Endodermal cell (in vitro differentiated cells): ENCODE measurements at regions not wholly inside any gene's neighbourhood (a gene's known extent, or its start where the extent isn't known, plus 50 kb on each side); places are given as distances from the start of the nearest gene placed in this dataset.
"Not testable (repeated sequence)": the region's sequence is repeated elsewhere in the genome, so short reads cannot be mapped to it uniquely, and the experiment has no call there.

ENCODE experiments used
- DNase-seq: peaks from one replicate; pipeline ENCODE4 v3.0.0-alpha.2; 2017
- H3K27ac ChIP-seq: 2 replicates; pipeline ENCODE4 v1.5.1; 2013; ENCODE audit warnings: mild to moderate bottlenecking, low read depth, low read length, moderate library complexity
- H3K27me3 ChIP-seq: 2 replicates; pipeline ENCODE4 v1.6.1; 2013; ENCODE audit warnings: mild to moderate bottlenecking, low read length, moderate library complexity; ENCODE audit not compliant: insufficient read depth, control insufficient read depth, poor library complexity, severe bottlenecking
- H3K36me3 ChIP-seq: 2 replicates; pipeline ENCODE4 v1.7.0; 2013; ENCODE audit warnings: mild to moderate bottlenecking, low read length, moderate library complexity; ENCODE audit not compliant: control insufficient read depth, insufficient read depth
- H3K4me1 ChIP-seq: one replicate; pipeline ENCODE4 v1.7.0; 2013; ENCODE audit warnings: low read length; ENCODE audit not compliant: control insufficient read depth, insufficient read depth
- H3K4me3 ChIP-seq: 2 replicates; pipeline ENCODE4 v1.5.1; 2013; ENCODE audit warnings: mild to moderate bottlenecking, low read length, moderate library complexity
- H3K9ac ChIP-seq: 2 replicates; pipeline ENCODE4 v1.6.1; 2013; ENCODE audit warnings: mild to moderate bottlenecking, low read length, moderate library complexity; ENCODE audit not compliant: poor library complexity, severe bottlenecking; ENCODE audit errors: extremely low read depth
- H3K9me3 ChIP-seq: 2 replicates; pipeline ENCODE4 v1.6.1; 2013; ENCODE audit warnings: mild to moderate bottlenecking, low read length, moderate library complexity; ENCODE audit not compliant: control insufficient read depth
- H3K27ac Mint-ChIP-seq: 2 replicates; pipeline ENCODE4 v1.8.0; 2020; ENCODE audit warnings: mixed read lengths
- H3K27me3 Mint-ChIP-seq: 2 replicates; pipeline ENCODE4 v1.8.0; 2021; ENCODE audit warnings: mild to moderate bottlenecking, mixed read lengths; ENCODE audit not compliant: insufficient read depth
- H3K36me3 Mint-ChIP-seq: 2 replicates; pipeline ENCODE4 v1.8.0; 2020; ENCODE audit warnings: low read depth, mixed read lengths
- H3K4me1 Mint-ChIP-seq: 2 replicates; pipeline ENCODE4 v1.8.0; 2020; ENCODE audit warnings: mixed read lengths
- H3K4me3 Mint-ChIP-seq: 2 replicates; pipeline ENCODE4 v1.8.0; 2020; ENCODE audit warnings: mild to moderate bottlenecking, moderate library complexity, mixed read lengths
- H3K9me3 Mint-ChIP-seq: 2 replicates; pipeline ENCODE4 v1.8.0; 2020; ENCODE audit warnings: mild to moderate bottlenecking, mixed read lengths
- WGBS, 2 experiments: methylation state at CpG; one replicate each; pipeline versions ENCODE4 v1.1.5 to v1.1.7; 2013; ENCODE audit warnings: missing lambda C conversion rate in 2 of 2, mixed read lengths in 1 of 2; ENCODE audit not compliant: insufficient coverage in 1 of 2, insufficient read length in 1 of 2; 5-methylcytosine and 5-hydroxymethylcytosine counted together
- TF ChIP-seq, protein P1 (sequence below): fragments of 200-600 bp; sonication (generic); conservative IDR thresholded peaks from 2 replicates; pipeline ENCODE4 v1.5.0; 2021; ENCODE audit warnings: antibody characterized with exemption, mild to moderate bottlenecking

DNA sequence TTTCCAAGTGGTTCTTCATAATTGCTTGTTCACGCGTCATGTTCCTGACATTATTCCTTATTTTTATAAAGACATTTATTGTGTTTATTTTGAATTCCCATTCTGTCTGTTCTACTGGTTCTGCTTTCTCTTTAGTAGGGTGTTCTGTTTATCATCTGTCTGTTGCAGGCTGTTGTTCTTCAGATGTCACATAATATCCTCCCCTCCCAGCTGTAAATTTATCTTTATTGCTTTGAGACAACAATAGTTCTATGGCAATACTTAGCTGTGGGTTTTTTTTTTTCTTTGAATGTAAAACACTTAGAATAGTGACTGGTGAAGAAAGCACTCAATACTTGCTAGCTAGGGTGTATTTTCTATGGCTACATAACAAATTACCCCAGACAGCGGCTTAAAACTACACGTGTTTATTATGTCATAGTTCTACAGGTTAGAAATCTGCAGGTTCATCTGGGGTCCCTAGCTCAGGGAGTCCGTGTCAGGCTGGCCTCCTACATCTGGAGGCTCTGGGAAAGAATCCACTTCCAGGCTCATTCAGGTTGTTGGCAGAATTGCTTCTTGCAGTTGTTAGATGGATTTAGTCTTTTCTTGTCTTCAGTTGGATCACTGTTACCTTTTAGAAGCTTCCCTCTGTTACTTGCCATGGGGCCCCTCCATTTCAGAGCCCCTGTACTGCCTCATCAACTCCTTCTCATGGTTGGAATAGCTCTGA lies 63.4 kb upstream of the ENPEP start:
- no peak for DNase-seq
- H3K4me3 Mint-ChIP-seq, result no peak overlapping the region
- no peak overlapping the region for H3K27ac Mint-ChIP-seq
- Histone ChIP-seq H3K27me3 (no peaks in the 10 kb centered on the region), H3K9me3 (peaks cover 24% of the 10 kb centered on the region), H3K4me1 (no peaks in the 10 kb centered on the region), H3K27ac (no peak overlapping the region), H3K36me3 (peaks cover 4% of the 10 kb centered on the region), H3K4me3 (peak overlapping the region; percentile 8), H3K9ac (no peak overlapping the region)
- peaks cover 42% of the 10 kb centered on the region for H3K9me3 Mint-ChIP-seq
- H3K27me3 Mint-ChIP-seq, result peaks cover 18% of the 10 kb centered on the region
- TF ChIP-seq, protein P1, sequence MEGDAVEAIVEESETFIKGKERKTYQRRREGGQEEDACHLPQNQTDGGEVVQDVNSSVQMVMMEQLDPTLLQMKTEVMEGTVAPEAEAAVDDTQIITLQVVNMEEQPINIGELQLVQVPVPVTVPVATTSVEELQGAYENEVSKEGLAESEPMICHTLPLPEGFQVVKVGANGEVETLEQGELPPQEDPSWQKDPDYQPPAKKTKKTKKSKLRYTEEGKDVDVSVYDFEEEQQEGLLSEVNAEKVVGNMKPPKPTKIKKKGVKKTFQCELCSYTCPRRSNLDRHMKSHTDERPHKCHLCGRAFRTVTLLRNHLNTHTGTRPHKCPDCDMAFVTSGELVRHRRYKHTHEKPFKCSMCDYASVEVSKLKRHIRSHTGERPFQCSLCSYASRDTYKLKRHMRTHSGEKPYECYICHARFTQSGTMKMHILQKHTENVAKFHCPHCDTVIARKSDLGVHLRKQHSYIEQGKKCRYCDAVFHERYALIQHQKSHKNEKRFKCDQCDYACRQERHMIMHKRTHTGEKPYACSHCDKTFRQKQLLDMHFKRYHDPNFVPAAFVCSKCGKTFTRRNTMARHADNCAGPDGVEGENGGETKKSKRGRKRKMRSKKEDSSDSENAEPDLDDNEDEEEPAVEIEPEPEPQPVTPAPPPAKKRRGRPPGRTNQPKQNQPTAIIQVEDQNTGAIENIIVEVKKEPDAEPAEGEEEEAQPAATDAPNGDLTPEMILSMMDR, result no peak
- no peaks in the 10 kb centered on the region for H3K36me3 Mint-ChIP-seq
- 73 to 83% methylated on average over 2 to 3 of the region's 5 CpGs for WGBS, 2 experiments
- peaks cover 21% of the 10 kb centered on the region for H3K4me1 Mint-ChIP-seq

DNA sequence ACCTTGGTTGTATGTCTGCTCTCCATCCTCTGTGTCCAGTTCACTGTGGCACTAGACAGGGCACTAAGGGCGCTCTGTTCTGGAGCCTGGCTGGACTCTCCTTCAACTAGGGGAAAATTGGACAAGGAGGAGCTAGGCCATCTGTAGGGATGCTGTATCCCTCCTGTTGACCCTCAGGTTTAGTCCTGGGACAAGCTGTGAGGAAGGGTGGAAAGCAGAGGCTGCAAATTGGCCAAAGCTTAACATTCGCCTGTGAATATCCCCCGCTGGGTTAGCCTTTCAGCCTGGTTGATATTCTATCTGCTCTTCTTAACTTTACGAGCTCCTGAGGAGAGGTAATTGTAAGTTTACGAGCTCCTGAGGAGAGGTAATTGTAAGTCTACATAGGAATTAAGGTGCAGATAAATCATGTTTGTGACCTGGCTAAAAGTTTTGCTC lies 64.4 kb upstream of the ENPEP start:
- WGBS, 2 experiments, result 11 to 29% methylated on average over 2 to 5 of the region's 5 CpGs
- no peak overlapping the region for H3K4me3 ChIP-seq

DNA sequence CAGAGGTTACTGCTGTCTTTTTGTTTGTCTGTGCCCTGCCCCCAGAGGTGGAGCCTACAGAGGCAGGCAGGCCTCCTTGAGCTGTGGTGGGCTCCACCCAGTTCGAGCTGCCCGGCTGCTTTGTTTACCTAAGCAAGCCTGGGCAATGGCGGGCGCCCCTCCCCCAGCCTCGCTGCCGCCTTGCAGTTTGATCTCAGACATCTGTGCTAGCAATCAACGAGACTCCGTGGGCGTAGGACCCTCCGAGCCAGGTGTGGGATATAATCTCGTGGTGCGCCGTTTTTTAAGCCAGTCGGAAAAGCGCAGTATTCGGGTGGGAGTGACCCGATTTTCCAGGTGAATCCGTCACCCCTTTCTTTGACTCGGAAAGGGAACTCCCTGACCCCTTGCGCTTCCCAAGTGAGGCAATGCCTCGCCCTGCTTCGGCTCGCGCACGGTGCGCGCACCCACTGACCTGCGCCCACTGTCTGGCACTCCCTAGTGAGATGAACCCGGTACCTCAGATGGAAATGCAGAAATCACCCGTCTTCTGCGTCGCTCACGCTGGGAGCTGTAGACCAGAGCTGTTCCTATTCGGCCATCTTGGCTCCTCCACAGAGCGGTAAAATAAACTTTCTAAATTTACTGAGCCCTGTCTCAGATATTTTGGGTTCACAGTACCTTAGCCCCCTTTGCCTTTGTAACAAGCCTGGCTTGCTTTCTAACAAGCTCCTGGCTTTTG lies 64.9 kb upstream of the ENPEP start:
- not testable (repeated sequence) for H3K4me3 ChIP-seq

More for the DNA sequence above, 64.4 kb upstream of the ENPEP start:
- no peaks in the 10 kb centered on the region for H3K36me3 Mint-ChIP-seq
- Histone ChIP-seq H3K36me3 (peaks cover 4% of the 10 kb centered on the region), H3K9ac (no peak overlapping the region), H3K27ac (peak overlapping the region; percentile 62), H3K9me3 (peaks cover 24% of the 10 kb centered on the region), H3K4me1 (no peaks in the 10 kb centered on the region), H3K27me3 (no peaks in the 10 kb centered on the region)
- H3K27ac Mint-ChIP-seq, result peak overlapping the region; percentile 84
- TF ChIP-seq, protein P1, result no peak
- peaks cover 18% of the 10 kb centered on the region for H3K27me3 Mint-ChIP-seq
- peak overlapping the region; percentile 54 for H3K4me3 Mint-ChIP-seq
- peaks cover 39% of the 10 kb centered on the region for H3K9me3 Mint-ChIP-seq
- peaks cover 21% of the 10 kb centered on the region for H3K4me1 Mint-ChIP-seq
- peak; percentile 93 for DNase-seq

More for the DNA sequence above, 64.9 kb upstream of the ENPEP start:
- H3K9me3 ChIP-seq, result peaks cover 24% of the 10 kb centered on the region
- peak overlapping the region; percentile 62 for H3K27ac ChIP-seq
- H3K27me3 ChIP-seq, H3K36me3 Mint-ChIP-seq, H3K4me1 ChIP-seq, H3K9ac ChIP-seq, H3K36me3 ChIP-seq, DNase-seq: not testable (repeated sequence)
- Mint-ChIP-seq H3K9me3 (peaks cover 39% of the 10 kb centered on the region), H3K27me3 (peaks cover 18% of the 10 kb centered on the region), H3K4me1 (peaks cover 21% of the 10 kb centered on the region), H3K27ac (peak overlapping the region; percentile 88), H3K4me3 (peak overlapping the region; percentile 54)
- WGBS, 2 experiments, result 13 to 28% methylated on average over 2 to 23 of the region's 35 CpGs
